Astrocyte of the cerebellum (primary cell): ENCODE measurements at regions not wholly inside any gene's neighbourhood (a gene's known extent, or its start where the extent isn't known, plus 50 kb on each side); places are given as distances from the start of the nearest gene placed in this dataset.

Experiments used
- DNase-seq: peaks from one replicate; pipeline ENCODE4 v3.0.0-alpha.2; 2011; ENCODE audit warnings: low read depth
- H3K4me3 ChIP-seq: 2 replicates; pipeline ENCODE4 v1.5.1; 2011; ENCODE audit warnings: mild to moderate bottlenecking, low read depth, low read length, moderate library complexity
- in situ Hi-C: cut with HindIII; loops from 2 replicates; pipeline ENCODE4 v1.10.0; 2017; ENCODE audit warnings: low sequenced_read_pairs
- TF ChIP-seq, protein P1 (sequence below): IDR thresholded peaks from 2 replicates; pipeline ENCODE4 v1.5.1; 2012; ENCODE audit warnings: low read length, low read depth, moderate library complexity, mild to moderate bottlenecking; ENCODE audit errors: missing control alignments

DNA sequence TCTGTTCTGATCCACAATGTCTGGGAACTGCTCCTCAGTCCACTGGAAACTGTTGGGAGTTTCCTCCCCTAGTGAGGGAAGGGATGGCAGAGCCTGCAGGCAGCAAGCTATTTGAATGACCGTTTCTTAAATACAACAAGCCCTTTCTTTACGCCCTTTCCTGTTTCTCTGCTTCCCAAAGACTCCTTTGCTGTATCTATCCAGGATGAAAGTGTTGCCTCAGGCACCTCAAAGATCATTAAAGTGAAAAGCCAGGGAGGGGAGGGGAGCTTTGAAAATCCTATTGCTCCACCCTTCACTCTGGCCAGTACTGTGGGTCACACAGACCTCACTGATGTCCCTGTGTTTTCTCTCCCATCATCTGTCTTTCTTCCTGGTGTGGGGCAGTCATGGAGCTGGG is 213.1 kb downstream of the RNF144B start:
- DNase-seq = no peak
- in situ Hi-C loops = no loop called here
- H3K4me3 ChIP-seq = no peak overlapping the region
- TF ChIP-seq, protein P1, sequence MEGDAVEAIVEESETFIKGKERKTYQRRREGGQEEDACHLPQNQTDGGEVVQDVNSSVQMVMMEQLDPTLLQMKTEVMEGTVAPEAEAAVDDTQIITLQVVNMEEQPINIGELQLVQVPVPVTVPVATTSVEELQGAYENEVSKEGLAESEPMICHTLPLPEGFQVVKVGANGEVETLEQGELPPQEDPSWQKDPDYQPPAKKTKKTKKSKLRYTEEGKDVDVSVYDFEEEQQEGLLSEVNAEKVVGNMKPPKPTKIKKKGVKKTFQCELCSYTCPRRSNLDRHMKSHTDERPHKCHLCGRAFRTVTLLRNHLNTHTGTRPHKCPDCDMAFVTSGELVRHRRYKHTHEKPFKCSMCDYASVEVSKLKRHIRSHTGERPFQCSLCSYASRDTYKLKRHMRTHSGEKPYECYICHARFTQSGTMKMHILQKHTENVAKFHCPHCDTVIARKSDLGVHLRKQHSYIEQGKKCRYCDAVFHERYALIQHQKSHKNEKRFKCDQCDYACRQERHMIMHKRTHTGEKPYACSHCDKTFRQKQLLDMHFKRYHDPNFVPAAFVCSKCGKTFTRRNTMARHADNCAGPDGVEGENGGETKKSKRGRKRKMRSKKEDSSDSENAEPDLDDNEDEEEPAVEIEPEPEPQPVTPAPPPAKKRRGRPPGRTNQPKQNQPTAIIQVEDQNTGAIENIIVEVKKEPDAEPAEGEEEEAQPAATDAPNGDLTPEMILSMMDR = no peak

DNA sequence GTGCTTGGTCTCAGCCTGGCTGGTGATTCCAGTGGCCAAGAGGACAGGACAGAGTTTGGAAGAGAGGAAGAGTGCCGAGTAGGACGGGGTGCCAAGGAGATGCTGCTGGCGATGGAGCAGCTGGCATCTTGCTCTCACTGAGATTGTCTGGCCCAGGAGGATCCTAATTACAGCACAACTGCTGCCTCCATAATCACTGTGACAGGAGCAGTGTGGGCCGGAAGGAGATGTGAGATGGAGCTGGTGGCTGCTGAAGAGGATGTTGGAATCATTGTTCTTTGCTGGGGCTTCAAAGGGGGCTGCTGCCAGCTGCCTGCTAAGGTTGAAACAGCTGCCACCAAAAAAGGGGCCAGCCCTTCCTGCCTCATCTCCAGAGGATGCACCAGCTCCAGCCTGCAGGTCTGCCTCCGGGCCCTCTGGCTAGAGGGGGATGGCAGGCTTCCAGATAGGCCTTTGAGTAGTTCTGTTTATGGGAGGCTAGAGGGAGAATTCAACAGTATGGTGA is 214.4 kb downstream of the RNF144B start:
- TF ChIP-seq, protein P1 = no peak
- in situ Hi-C loops = no loop called here
- DNase-seq = no peak
- no peak overlapping the region for H3K4me3 ChIP-seq

DNA sequence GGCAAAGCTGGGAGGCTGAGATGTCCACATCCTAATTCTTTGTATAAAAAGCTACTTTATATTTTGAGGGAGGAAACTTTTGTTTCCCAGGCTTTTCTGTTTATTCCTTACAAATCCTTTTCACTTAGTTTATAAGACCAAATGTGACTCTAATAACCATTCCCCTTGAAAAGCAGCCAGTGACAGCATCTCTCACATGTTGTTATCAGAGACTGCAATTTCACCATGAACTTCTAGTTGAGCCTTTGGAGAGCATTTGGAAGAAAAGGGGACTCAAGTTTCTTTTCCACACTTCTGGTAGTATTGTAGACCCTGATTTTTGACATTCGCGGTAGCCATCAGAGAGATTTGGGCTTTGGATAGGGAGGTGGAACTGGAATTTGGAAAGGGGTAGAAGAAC is 215.8 kb downstream of the RNF144B start:
- no peak overlapping the region for H3K4me3 ChIP-seq
- in situ Hi-C loops = no loop called here
- DNase-seq = no peak
- TF ChIP-seq, protein P1 = no peak

DNA sequence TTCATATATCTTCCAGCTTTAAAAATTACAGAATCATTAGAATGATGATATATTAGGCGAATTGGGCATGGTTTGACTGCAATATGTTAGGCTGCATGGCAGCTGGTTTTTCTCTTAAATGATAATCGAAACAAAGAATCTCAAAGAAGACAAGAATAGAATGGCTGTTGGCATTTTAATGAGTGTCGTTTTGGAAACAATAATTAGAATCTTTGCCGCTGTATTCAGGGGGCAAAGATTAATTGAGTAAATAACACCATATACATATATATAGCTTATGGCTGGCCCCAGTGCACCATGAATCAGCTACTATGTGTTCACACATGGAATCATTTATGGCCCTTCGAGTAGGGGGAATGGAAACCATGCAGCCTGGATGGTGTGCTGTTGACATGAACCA is 216.2 kb downstream of the RNF144B start:
- no peak for DNase-seq
- no peak overlapping the region for H3K4me3 ChIP-seq
- TF ChIP-seq, protein P1 = no peak
- in situ Hi-C loops = no loop called here

DNA sequence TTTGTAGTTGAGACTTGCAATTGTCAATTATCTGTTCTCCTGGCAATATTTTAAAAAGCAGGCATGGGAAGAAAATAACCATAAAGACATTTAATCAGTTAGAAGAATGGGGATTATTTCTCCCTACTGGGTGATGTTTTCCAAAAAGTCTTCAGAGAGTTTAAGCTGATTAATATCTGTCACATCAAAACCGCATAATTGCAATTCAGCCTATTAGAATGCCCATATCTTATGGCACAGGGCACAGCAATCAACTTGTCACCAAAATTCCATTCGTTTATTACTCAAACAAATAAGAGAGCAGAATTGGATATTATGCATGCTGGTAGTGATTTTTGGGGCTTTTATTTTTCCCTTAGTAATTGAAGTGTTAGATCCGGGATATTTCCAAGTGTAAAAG is 218.7 kb downstream of the RNF144B start:
- in situ Hi-C loops = no loop called here
- TF ChIP-seq, protein P1 = no peak
- H3K4me3 ChIP-seq = no peak overlapping the region
- no peak for DNase-seq

DNA sequence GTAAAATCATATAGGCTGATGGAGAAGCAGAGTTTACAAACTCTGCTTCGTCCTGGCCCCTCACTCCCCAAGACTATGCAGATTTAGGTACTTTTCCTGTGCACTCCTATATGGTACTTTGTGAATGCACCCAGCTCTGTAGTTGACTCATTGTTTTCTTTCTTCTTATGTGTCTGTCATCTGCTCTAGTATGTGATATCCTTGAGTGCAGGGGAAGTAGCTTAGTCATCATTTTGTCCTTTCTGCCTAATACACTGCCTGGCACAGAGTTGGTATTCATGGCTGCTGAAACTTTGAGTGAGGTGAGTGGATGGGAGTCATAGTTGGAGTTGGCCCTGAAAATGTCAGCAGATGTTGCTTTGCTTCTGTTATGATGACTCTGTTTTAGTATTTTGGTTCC is 222.6 kb downstream of the RNF144B start:
- no peak overlapping the region for H3K4me3 ChIP-seq
- in situ Hi-C loops = no loop called here
- no peak for DNase-seq
- TF ChIP-seq, protein P1 = no peak
